D721Med (cell line): ENCODE measurements at regions not wholly inside any gene's neighbourhood (a gene's known extent, or its start where the extent isn't known, plus 50 kb on each side); places are given as distances from the start of the nearest gene placed in this dataset.

ENCODE experiments used
- DNase-seq: peaks from one replicate; pipeline ENCODE4 v3.0.0; 2011; ENCODE audit warnings: low spot score; ENCODE audit not compliant: insufficient read length
- FAIRE-seq: peaks from 2 replicates; lab custom pipeline; 2011; peaks lifted over from hg19 to GRCh38; lab: Jason Lieb, UNC
- TF ChIP-seq, protein P1 (sequence below): IDR thresholded peaks from 2 replicates; pipeline ENCODE4 v1.5.1; 2012; ENCODE audit warnings: mild to moderate bottlenecking, control low read depth; ENCODE audit not compliant: insufficient read depth; ENCODE audit errors: missing control alignments

DNA sequence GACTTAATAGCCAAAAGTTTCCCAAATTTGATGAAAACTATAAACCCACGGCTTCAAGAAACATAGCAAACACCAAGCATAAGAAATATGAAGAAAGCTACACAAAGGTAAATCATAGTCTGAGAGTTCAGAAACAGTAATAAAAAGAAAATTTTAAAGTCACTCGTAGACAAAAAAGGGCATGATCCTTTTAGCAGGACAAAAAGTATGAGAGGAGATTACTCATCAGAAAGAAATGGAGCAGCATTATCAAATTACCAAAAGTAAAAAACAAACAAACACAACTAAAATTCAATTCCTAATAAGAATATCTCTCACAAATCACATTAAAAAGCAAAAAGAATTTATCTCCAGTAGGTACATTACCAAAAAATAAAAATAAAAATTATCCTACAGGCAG lies 279.4 kb upstream of the UBE2E2 start:
- FAIRE-seq (no peak), DNase-seq (no peak)
- TF ChIP-seq, protein P1, sequence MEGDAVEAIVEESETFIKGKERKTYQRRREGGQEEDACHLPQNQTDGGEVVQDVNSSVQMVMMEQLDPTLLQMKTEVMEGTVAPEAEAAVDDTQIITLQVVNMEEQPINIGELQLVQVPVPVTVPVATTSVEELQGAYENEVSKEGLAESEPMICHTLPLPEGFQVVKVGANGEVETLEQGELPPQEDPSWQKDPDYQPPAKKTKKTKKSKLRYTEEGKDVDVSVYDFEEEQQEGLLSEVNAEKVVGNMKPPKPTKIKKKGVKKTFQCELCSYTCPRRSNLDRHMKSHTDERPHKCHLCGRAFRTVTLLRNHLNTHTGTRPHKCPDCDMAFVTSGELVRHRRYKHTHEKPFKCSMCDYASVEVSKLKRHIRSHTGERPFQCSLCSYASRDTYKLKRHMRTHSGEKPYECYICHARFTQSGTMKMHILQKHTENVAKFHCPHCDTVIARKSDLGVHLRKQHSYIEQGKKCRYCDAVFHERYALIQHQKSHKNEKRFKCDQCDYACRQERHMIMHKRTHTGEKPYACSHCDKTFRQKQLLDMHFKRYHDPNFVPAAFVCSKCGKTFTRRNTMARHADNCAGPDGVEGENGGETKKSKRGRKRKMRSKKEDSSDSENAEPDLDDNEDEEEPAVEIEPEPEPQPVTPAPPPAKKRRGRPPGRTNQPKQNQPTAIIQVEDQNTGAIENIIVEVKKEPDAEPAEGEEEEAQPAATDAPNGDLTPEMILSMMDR: no peak

DNA sequence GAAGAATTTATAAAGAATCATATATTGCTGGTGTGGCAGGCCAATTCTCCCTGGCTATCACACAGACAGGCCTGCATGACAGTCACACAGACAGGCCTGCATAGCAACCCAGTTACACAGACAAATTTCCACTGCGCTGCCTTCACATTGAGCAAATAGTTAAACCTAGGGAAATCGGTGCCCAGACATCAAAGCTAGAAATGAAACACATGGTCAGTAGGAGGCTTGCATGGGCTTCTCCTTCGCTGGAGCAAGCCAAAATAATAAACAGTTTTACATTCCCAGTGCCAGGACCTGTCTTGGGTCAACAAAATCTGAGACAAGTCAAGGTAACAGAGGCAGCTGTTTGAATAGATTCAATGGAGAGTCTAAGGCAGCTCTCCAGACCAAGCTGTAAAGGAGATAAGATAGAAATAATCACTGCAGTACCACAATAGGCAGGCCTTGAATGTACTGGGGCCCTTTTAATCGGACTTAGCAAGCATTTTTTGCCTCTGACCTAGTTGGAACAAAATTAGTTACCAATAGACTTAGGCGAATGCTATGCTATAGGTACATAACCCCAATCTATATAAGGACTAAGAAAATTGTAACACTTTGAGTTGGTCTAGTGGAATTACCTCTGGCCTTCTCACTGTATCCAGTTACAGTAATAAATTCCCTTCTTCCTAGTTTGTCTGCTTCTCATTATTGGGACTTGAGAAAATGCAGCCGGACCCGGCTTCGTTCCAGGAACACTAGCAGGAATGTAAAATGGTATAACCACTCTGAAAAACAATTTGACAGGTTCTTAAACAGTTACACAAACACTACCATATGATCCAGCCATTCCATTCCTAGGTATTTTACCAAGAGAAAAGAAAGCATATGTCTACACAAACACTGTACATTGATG lies 274.7 kb upstream of the UBE2E2 start:
- TF ChIP-seq, protein P1: no peak
- DNase-seq: no peak
- peak; percentile 63 for FAIRE-seq

DNA sequence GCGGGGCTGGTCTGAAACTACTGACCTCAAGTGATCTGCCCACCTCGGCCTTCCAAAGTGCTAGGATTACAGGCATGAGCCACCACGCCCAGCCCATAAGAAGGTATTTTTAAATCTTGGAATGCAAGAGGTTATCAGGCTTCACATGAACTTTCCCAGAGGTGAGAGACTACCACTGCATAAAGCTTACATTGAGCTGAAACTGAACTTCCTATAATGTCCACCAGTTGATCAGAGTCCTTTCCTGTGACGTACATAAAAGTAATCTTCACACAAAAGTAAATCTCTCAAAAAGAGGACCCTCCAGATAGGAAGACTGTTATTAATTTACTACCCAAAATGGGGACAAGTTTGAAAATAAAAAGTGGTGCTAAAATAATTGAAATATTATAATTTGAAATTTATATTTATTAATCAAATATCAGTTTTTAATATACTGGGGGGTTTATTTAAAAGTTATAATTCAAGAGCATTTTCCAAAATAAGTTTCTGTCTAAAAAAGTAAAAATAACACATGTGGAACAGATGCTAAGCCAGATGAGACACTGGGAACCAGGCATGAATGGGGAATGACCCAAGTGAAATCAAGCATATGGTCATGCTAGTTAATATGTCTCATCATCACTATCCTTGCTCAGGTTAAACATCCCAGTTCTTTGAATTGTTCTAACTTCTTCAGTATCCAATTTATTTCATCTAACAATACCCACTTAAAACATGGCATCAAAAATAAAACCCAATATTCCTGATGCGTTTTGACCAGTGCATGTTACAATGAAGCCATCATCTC lies 269.9 kb upstream of the UBE2E2 start:
- TF ChIP-seq, protein P1: no peak
- no peak for DNase-seq
- FAIRE-seq: no peak

DNA sequence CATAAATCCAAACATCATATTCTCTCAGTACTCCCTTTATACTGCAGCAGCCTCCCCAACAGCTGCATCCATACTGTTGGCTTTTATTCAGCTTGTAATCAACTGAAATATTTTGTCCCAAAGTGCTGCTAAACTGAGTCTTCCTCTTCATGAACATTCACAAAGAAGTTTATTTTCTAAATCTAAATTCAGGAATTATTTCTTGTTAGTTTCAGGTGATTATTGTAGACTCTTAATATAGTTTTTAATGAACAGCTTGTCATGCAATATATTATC lies 269.3 kb upstream of the UBE2E2 start:
- TF ChIP-seq, protein P1: no peak
- no peak for FAIRE-seq
- DNase-seq: no peak

DNA sequence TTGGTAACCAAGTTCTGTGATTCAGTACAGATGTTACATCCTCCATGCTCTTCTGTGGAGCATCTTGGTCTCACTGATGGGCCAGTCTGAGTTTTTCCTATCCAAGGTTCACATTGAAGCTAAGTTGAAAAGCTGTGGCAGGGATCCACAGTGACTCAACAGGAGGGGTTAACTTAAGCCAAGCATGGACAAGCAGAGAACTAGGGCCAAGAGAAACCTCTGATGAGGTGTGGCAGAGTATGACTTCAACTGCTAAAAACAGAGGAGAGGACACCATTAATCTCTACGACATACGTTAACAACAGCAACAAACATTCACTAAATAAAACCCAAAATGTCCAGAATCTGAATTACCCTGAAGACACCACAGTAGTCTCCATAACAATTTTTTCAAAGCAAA lies 268.1 kb upstream of the UBE2E2 start:
- DNase-seq (no peak), FAIRE-seq (no peak)
- TF ChIP-seq, protein P1: no peak

DNA sequence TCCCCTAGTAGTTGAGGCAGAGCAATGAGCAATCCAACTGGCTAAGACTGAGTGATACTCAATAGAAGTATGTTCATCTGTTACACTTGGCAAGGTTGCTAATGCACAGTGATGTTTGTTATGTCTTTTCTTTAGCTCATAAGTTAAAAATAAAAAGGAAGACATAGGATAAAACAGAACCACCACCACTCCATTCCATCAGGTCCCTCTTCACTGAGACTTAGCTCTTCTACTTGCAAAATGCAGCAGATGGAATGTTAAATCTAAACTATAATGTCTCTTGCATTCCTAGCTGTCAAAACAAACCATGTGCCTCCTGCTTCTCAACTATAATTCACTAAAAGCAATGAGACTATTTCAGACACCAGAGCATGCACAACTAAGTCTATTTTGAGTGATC lies 265.6 kb upstream of the UBE2E2 start:
- DNase-seq: no peak
- no peak for FAIRE-seq
- TF ChIP-seq, protein P1: no peak

DNA sequence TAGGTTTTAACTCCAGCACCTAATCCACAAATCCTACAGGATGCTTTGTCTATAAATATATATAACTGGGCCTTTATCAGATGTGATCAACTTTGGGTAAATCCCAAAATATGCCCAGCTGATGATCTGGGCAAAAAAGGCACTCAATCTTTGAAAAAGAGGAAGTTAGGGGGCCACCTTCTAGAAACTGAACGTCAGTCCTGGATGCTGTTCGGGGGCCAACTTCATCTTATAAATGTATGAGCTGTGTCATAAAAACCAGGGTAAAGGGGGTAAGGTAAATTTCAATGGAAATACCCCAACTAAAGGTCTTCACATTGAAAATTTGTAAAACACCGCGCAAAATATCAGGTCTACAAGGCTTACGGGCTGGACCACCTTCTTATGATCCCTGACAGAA lies 264.4 kb upstream of the UBE2E2 start:
- FAIRE-seq (no peak), DNase-seq (no peak)
- TF ChIP-seq, protein P1: no peak
